GM20000 (cell line): ENCODE measurements at regions not wholly inside any gene's neighbourhood (a gene's known extent, or its start where the extent isn't known, plus 50 kb on each side); places are given as distances from the start of the nearest gene placed in this dataset.

Experiments used
- DNase-seq: peaks from one replicate; pipeline ENCODE4 v3.0.0; 2012; ENCODE audit warnings: low spot score
- TF ChIP-seq, protein P1 (sequence below): IDR thresholded peaks from 2 replicates; pipeline ENCODE4 v1.5.1; 2012; ENCODE audit warnings: mild to moderate bottlenecking, control low read depth; ENCODE audit errors: extremely low read depth, missing control alignments

GRCh38 chr2:129708221-129708967 lies 271.1 kb upstream of the RAB6C start:
- no peak for DNase-seq
- TF ChIP-seq, protein P1, sequence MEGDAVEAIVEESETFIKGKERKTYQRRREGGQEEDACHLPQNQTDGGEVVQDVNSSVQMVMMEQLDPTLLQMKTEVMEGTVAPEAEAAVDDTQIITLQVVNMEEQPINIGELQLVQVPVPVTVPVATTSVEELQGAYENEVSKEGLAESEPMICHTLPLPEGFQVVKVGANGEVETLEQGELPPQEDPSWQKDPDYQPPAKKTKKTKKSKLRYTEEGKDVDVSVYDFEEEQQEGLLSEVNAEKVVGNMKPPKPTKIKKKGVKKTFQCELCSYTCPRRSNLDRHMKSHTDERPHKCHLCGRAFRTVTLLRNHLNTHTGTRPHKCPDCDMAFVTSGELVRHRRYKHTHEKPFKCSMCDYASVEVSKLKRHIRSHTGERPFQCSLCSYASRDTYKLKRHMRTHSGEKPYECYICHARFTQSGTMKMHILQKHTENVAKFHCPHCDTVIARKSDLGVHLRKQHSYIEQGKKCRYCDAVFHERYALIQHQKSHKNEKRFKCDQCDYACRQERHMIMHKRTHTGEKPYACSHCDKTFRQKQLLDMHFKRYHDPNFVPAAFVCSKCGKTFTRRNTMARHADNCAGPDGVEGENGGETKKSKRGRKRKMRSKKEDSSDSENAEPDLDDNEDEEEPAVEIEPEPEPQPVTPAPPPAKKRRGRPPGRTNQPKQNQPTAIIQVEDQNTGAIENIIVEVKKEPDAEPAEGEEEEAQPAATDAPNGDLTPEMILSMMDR = no peak

DNA sequence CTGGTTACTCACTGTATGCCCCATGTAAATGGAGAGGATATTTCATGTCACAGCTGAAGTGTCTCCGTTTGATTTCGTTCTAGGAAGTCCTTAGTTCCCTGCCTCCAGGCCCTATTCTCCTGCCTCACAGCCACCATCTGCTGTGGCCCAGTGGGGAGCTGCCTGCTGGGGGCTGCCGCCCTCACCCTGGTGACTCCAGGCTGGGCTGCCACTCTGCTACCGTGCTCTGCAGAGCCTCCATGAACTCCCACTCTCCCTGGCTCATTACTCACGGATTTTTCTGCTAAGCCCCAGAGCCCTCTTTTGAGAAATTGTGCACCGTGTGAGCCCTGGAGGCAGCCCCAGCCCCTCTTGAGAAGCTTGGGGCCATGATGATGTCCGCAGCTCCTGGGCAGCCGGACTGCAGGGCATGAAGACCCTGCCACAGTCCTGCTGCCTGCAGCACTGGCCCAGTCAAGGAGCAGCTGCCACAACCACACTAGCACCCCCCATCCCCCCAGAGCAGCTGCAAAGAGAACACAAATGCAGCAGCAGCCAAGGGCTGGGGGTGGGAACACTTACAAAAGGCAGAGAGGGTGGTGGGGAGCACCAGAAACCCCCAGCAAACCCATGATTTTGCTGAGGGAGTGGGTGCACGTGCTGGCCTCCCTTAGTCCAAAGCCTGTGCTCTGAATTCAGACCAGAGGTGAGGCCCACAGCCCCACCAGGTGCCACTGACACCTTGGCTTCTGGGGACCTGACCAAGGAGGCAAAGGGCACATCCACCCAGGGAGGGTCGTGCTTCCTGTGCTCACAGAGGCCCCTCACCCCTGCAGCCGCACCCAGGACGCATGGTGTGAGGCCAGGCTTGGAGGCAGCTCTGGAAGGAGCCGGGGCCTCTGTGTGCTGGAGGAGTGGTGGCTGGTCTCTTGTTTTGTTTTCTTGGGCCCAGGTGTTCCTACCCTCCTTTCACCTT lies 270.2 kb upstream of the RAB6C start:
- TF ChIP-seq, protein P1 = no peak
- DNase-seq = no peak

GRCh38 chr2:129709956-129710598 lies 269.4 kb upstream of the RAB6C start:
- TF ChIP-seq, protein P1 = no peak
- no peak for DNase-seq

- TF ChIP-seq, protein P1 = no peak
- DNase-seq = no peak
Observed at GRCh38 chr2:129710670-129711495, 268.6 kb upstream of the RAB6C start.

DNA sequence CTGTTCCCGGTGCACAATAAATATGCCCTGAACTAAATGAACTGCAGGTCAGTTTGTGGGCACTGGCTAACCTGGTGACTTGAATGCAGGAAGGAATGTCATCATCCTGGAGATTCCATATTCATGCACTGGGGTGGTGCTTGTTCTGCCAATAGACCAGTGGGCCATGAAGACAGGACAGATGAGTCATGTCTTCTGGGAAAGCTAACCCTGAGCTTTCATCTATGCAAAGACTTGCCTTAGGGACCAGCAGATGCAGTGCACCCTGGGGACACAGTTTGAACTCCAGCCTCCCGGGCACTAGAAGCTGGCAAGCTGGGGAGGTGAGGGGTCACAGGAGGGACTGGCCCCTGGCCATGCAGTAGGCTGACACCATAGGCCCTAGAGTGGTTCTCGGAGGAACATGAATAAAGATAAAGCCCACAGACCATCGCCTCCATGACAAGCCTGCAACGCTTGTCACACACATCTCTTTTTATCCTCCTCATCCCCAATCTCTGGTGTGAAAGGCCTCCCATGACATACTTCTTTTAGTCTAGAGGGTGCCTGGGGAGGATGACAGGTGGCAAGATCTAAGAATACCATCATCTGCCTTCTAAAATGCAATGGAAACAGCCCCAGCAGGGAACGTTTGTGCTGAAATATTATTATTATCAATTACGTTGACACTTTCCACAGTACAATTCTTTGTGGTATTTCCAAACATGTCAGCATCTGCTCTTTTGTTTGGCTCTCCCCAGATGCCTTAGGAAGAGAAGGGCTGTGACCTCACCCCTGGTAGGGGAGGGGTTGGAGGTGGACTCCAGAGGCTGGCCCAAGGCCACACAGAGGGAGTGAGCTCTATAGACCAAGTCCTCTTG lies 267.4 kb upstream of the RAB6C start:
- DNase-seq = no peak
- TF ChIP-seq, protein P1 = no peak

GRCh38 chr2:129712676-129712985 lies 266.8 kb upstream of the RAB6C start:
- no peak for DNase-seq
- TF ChIP-seq, protein P1 = no peak
